GM12878 (cell line): ENCODE measurements at regions not wholly inside any gene's neighbourhood (a gene's known extent, or its start where the extent isn't known, plus 50 kb on each side); places are given as distances from the start of the nearest gene placed in this dataset.

Source experiments
- ATAC-seq: fragments of 200-7000 bp; cut with Tn5 transposase; 3 replicates; pipeline ENCODE4 v1.9.1; 2020; ENCODE audit warnings: mild to moderate bottlenecking, moderate library complexity
- BruUV-seq: library from RNA; stranded (reverse); fragments of 400-500 nt; replicated peaks from 2 replicates; lab custom pipeline; 2021; lab: Mats Ljungman, UMichigan
- CTCF ChIA-PET: fragments of 300-600 bp; sonication (Branson Sonifier 250); formaldehyde crosslinking; extraction: SDS; loops from one replicate; lab custom pipeline; 2021; ENCODE audit warnings: inconsistent platforms; lab: Yijun Ruan, JAX
- POLR2A ChIA-PET: fragments of 350-600 bp; formaldehyde crosslinking; extraction: SDS; loops from one replicate; lab custom pipeline; 2021; ENCODE audit warnings: inconsistent platforms; lab: Charles Lee
- RAD21 ChIA-PET: fragments of 300-600 bp; sonication (Branson Sonifier 250); formaldehyde crosslinking; loops from one replicate; lab custom pipeline; 2023; ENCODE audit warnings: antibody characterized with exemption; ENCODE audit not compliant: unreplicated experiment; lab: Charles Lee
- SMC1A ChIA-PET: fragments of 300-600 bp; sonication (Branson Sonifier 250); formaldehyde crosslinking; loops from one replicate; lab custom pipeline; 2023; ENCODE audit not compliant: unreplicated experiment, uncharacterized antibody; lab: Charles Lee
- DNase-seq: peaks from one replicate; pipeline ENCODE4 v3.0.0-alpha.2; 2011; ENCODE audit warnings: low read depth, low spot score
- FAIRE-seq: peaks from 3 replicates; lab custom pipeline; 2011; peaks lifted over from hg19 to GRCh38; lab: Jason Lieb, UNC
- H2AFZ ChIP-seq: 2 replicates; pipeline ENCODE4 v1.6.0; 2011; ENCODE audit warnings: low read depth, low read length, control low read depth; ENCODE audit not compliant: control insufficient read depth
- H3K27ac ChIP-seq: 2 replicates; pipeline ENCODE4 v1.5.1; 2011; ENCODE audit warnings: control low read depth; ENCODE audit not compliant: control insufficient read depth, insufficient read depth
- H3K27me3 ChIP-seq, 2 experiments: replicated peaks in 1 of 2; 2 replicates each; pipeline versions ENCODE4 v1.6.0 to v1.6.1; 2011; ENCODE audit warnings: low read length in 1 of 2; ENCODE audit not compliant: control insufficient read depth in 2 of 2, insufficient read depth in 2 of 2
- H3K36me3 ChIP-seq, 2 experiments: 2 replicates each; pipeline ENCODE4 v1.5.1; 2011; ENCODE audit warnings: low read length in 1 of 2; ENCODE audit not compliant: control insufficient read depth in 2 of 2, insufficient read depth in 2 of 2
- H3K4me1 ChIP-seq: 2 replicates; pipeline ENCODE4 v1.6.1; 2011; ENCODE audit warnings: mild to moderate bottlenecking, low read length, moderate library complexity, mixed read lengths; ENCODE audit not compliant: control insufficient read depth, insufficient read depth
- H3K4me2 ChIP-seq: 2 replicates; pipeline ENCODE4 v1.6.0; 2011; ENCODE audit warnings: control low read depth; ENCODE audit not compliant: control insufficient read depth, insufficient read depth
- H3K4me3 ChIP-seq: fragments of 200-600 bp; sonication (generic); 2 replicates; pipeline ENCODE4 v1.5.1; 2016
- H3K79me2 ChIP-seq: 2 replicates; pipeline ENCODE4 v1.6.0; 2011; ENCODE audit warnings: low read length; ENCODE audit not compliant: control insufficient read depth, insufficient read depth
- H3K9ac ChIP-seq: 2 replicates; pipeline ENCODE4 v1.8.0; 2011; ENCODE audit warnings: low read length, control low read depth, mixed read lengths; ENCODE audit not compliant: control insufficient read depth, insufficient read depth
- H3K9me3 ChIP-seq: replicated peaks from 3 replicates; pipeline ENCODE4 v1.5.1; 2011; ENCODE audit warnings: mild to moderate bottlenecking, low read length; ENCODE audit not compliant: control insufficient read depth, insufficient read depth
- H4K20me1 ChIP-seq: 2 replicates; pipeline ENCODE4 v1.6.0; 2011; ENCODE audit not compliant: control insufficient read depth, insufficient read depth
- ATF7 ChIP-seq: fragments of 450-650 bp; IDR thresholded peaks from 2 replicates; pipeline ENCODE4 v1.6.1; 2016; ENCODE audit warnings: low read depth, mild to moderate bottlenecking
- CHD4 ChIP-seq: fragments of 200-600 bp; sonication (generic); IDR thresholded peaks from 2 replicates; pipeline ENCODE4 v1.6.1; 2016; ENCODE audit warnings: mild to moderate bottlenecking
- CREM ChIP-seq: IDR thresholded peaks from 2 replicates; pipeline ENCODE4 v1.6.1; 2014; ENCODE audit warnings: antibody characterized with exemption, low read depth
- E2F8 ChIP-seq: fragments of 450-650 bp; IDR thresholded peaks from 2 replicates; pipeline ENCODE4 v1.6.1; 2018; ENCODE audit warnings: mild to moderate bottlenecking, low read depth, moderate library complexity; ENCODE audit not compliant: partially characterized antibody
- IRF5 ChIP-seq: fragments of 450-650 bp; IDR thresholded peaks from 2 replicates; pipeline ENCODE4 v1.6.1; 2017; ENCODE audit warnings: borderline replicate concordance
- JUNB ChIP-seq: IDR thresholded peaks from 2 replicates; pipeline ENCODE4 v1.6.1; 2016; ENCODE audit warnings: antibody characterized with exemption, mild to moderate bottlenecking
- KDM1A ChIP-seq: fragments of 200-600 bp; sonication (generic); IDR thresholded peaks from 2 replicates; pipeline ENCODE4 v1.6.1; 2016; ENCODE audit warnings: borderline replicate concordance
- PML ChIP-seq: IDR thresholded peaks from 2 replicates; pipeline ENCODE4 v1.6.1; 2012; ENCODE audit warnings: low read length, inconsistent platforms
- RBBP5 ChIP-seq: fragments of 200-600 bp; sonication (generic); conservative IDR thresholded peaks from 2 replicates; pipeline ENCODE4 v1.6.1; 2016
- SMC3 ChIP-seq: IDR thresholded peaks from 2 replicates; pipeline ENCODE4 v1.6.1; 2011; ENCODE audit warnings: low read length, improper control_type of control experiment, borderline replicate concordance
- TCF3 ChIP-seq: IDR thresholded peaks from 2 replicates; pipeline ENCODE4 v1.6.1; 2012; ENCODE audit warnings: low read depth, mild to moderate bottlenecking, low read length, borderline replicate concordance; ENCODE audit not compliant: insufficient read depth
- ZNF274 ChIP-seq: IDR thresholded peaks from one replicate; pipeline ENCODE4 v1.8.0; 2011; ENCODE audit not compliant: insufficient read length, insufficient read depth
- ZNF592 ChIP-seq: fragments of 450-650 bp; IDR thresholded peaks from 2 replicates; pipeline ENCODE4 v1.6.1; 2017; ENCODE audit warnings: mild to moderate bottlenecking, moderate library complexity
- WGBS: methylation state at CpG from one replicate; pipeline ENCODE4 v1.1.6; 2016; ENCODE audit warnings: low lambda C conversion rate; ENCODE audit not compliant: insufficient replicate concordance, insufficient coverage; ENCODE audit errors: missing lambda C conversion rate; 5-methylcytosine and 5-hydroxymethylcytosine counted together
- in situ Hi-C: fragments of 300-500 bp; cut with MboI; formaldehyde crosslinking; loops from 9 replicates; pipeline ENCODE4 v1.14.3; 2018; ENCODE audit warnings: mixed read lengths
- intact Hi-C: fragments of 100-400 bp; cut with micrococcal nuclease; formaldehyde crosslinking; loops from one replicate; pipeline ENCODE4 v1.14.2; 2022; ENCODE audit not compliant: unreplicated experiment

- CTCF ChIA-PET: no interaction called here
- ATAC-seq: no peak
- Histone ChIP-seq H3K36me3 (no peaks in the 10 kb centered on the region), H3K4me2 (no peak overlapping the region), H4K20me1 (no peaks in the 10 kb centered on the region), H3K9ac (no peak overlapping the region), H3K4me1 (no peaks in the 10 kb centered on the region), H3K27ac (no peak overlapping the region)
- in situ Hi-C loops: no loop called here
- POLR2A ChIA-PET: no interaction called here
- WGBS: 13% methylated on average over 2 of the region's 2 CpGs
- SMC1A ChIA-PET: interaction anchor here (1.1 kb wide), 1 partner anchor 7 kb away, joined by 4 read pairs; no protein-coding TSS in a partner anchor
- RAD21 ChIA-PET: no interaction called here
- TF ChIP-seq PML (no peak), ATF7 (no peak), KDM1A (no peak), RBBP5 (no peak), TCF3 (no peak), IRF5 (no peak), CREM (no peak), ZNF592 (no peak), SMC3 (no peak), JUNB (no peak), CHD4 (no peak), E2F8 (no peak), ZNF274 (no peak)
- TF ChIP-seq, all 136 proteins: peak for 0
- Histone ChIP-seq H3K9me3 (no peaks in the 10 kb centered on the region), H3K27me3 (no peaks in the 10 kb centered on the region), H2AFZ (no peak overlapping the region), H3K79me2 (no peaks in the 10 kb centered on the region), H3K4me3 (no peak overlapping the region)
- BruUV-seq: no TSS peak
- FAIRE-seq: no peak
- intact Hi-C loops: no loop called here
- DNase-seq: no peak
Measured at GRCh38 chrX:11870789-11871188, 112.8 kb downstream of the MSL3 start.
